GM13977 (cell line): ENCODE measurements at regions not wholly inside any gene's neighbourhood (a gene's known extent, or its start where the extent isn't known, plus 50 kb on each side); places are given as distances from the start of the nearest gene placed in this dataset.
"Not testable (repeated sequence)": the region's sequence is repeated elsewhere in the genome, so short reads cannot be mapped to it uniquely, and the experiment has no call there.

ENCODE experiments used
- DNase-seq: peaks from one replicate; pipeline ENCODE4 v3.0.0; 2012; ENCODE audit warnings: low spot score
- in situ Hi-C: fragments of 300-500 bp; cut with MboI; formaldehyde crosslinking; loops from one replicate; pipeline ENCODE4 v1.12.0; 2022; ENCODE audit warnings: low sequenced_read_pairs, low pct_unique_long_range_greater_than_20kb, mixed read lengths, inconsistent platforms; ENCODE audit not compliant: unreplicated experiment
- TF ChIP-seq, protein P1 (sequence below): IDR thresholded peaks from 2 replicates; pipeline ENCODE4 v1.5.1; 2012; ENCODE audit warnings: mild to moderate bottlenecking, control low read depth; ENCODE audit not compliant: insufficient read depth; ENCODE audit errors: extremely low read depth, missing control alignments

DNA sequence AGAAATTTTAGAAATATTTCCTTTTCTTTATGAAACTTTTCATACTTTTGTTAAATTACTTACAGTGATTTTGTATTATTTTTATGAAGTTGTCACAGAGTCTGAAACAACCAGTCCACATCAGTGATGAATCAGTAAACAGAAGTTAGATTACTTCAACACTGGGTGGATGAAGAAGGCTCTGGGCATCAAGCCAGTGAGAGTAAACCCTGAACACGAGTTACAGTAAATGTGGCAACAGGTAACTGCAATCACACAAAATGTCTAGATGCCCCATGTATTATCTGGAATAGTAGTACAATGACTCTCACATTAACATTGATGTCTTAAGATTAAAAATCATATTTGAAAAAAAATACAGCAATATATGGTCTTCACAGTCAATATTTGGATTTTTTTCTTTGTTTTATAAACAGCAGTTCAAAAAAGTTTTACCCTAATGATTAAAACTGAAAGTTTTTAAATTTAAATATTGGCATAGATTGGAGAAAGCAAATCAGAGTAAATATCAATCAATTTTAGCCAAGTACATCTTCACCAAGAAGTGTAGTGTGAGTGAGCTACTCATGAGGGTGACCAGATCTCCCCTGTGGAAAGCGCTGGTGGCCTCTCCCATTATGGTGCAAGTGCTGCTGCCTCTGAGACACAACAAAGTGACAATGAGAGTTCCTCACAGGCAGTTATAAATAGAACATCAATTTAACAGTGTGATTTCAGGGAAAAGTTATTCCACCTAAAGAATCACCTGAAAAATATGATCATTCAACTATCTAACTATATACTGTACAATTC, 63.2 kb upstream of the UGT2B7 start:
- TF ChIP-seq, protein P1, sequence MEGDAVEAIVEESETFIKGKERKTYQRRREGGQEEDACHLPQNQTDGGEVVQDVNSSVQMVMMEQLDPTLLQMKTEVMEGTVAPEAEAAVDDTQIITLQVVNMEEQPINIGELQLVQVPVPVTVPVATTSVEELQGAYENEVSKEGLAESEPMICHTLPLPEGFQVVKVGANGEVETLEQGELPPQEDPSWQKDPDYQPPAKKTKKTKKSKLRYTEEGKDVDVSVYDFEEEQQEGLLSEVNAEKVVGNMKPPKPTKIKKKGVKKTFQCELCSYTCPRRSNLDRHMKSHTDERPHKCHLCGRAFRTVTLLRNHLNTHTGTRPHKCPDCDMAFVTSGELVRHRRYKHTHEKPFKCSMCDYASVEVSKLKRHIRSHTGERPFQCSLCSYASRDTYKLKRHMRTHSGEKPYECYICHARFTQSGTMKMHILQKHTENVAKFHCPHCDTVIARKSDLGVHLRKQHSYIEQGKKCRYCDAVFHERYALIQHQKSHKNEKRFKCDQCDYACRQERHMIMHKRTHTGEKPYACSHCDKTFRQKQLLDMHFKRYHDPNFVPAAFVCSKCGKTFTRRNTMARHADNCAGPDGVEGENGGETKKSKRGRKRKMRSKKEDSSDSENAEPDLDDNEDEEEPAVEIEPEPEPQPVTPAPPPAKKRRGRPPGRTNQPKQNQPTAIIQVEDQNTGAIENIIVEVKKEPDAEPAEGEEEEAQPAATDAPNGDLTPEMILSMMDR: no peak
- in situ Hi-C loops: no loop called here
- no peak for DNase-seq

DNA sequence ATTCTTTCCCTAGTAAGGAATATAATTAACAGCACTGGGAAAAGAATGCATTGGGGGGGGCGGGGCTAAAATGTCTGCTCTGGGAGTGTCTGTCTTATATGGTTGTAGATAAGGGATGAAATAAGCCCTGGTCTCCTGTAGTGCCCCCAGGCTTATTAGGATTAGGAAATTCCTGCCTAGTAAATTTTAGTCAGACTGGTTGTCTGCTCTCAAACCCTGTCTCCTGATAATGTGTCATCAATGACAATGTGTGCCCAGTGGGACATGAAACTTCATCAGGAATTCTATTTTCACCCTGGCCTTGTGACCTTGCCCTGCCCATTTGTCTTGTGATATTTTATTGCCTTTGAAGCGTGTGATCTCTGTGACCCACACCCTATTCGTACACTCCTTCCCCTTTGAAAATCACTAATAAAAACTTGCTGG, 61.9 kb upstream of the UGT2B7 start:
- in situ Hi-C loops: not testable (repeated sequence)

DNA sequence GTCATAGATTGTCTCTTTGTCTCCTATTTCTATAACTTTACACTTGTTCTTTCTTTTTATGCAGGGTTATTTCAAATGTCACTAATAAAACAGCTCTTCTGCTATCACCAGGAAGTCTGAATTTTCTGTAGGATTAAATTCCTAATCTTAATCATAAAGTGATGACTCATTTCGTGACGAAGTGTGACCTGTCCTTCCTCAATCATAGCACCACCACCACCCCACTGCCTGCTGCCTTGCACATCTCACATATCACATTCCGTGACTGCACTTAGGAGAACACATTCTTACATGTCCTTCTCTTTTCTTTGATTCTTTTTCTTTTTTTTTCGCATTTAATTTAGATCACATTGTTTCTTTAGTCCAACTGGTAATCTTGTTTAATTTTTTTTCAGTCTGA, 57.7 kb upstream of the UGT2B7 start:
- no peak for DNase-seq
- in situ Hi-C loops: no loop called here
- TF ChIP-seq, protein P1: no peak

More for the DNA sequence above, 61.9 kb upstream of the UGT2B7 start:
- DNase-seq: not testable (repeated sequence)

DNA sequence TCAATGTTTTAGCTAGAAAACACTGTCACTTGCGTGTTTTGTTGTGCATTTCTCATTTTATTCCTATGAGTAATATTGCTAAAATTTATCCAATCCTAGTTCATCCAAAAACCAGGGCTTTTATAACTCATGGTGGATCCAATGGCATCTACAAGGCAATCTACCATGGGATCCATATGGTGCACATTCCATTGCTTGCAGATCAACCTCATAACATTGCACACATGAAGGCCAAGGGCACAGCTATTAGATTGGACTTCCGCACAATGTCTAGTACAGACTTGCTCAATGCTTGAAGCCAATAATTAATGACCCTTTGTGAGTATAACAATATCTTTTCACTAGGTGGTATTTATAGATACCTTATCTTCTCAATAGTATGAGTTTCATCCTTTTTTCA, 57.2 kb upstream of the UGT2B7 start:
- in situ Hi-C loops: no loop called here
- no peak for DNase-seq
- TF ChIP-seq, protein P1: no peak

DNA sequence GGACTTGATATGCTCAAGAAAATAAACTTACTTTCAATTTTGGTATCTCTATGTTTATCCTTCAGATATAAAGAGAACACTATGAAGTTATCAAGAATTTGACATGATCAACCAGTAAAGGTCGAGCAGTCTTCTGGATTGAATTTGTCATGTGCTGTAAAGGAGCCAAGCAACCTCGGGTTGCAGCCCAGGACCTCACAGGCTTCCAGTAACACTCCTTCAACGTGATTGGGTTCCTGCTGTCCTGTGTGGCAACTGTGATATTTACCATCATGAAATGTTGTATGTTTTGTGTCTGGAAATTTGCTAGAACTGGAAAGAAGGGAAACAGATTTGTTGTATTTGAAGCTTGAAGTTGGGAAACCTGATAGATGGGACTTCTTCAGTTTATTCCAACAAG, 52.0 kb upstream of the UGT2B7 start:
- TF ChIP-seq, protein P1: no peak
- in situ Hi-C loops: no loop called here
- DNase-seq: no peak
